Breast epithelium (tissue), 4 donors: ENCODE measurements at regions not wholly inside any gene's neighbourhood (a gene's known extent, or its start where the extent isn't known, plus 50 kb on each side); places are given as distances from the start of the nearest gene placed in this dataset.

Experiments
- DNase-seq, 2 donors: peaks; one replicate each; pipeline ENCODE4 v3.0.0-alpha.2; 2019; ENCODE audit warnings: low spot score in 2 of 2
- H3K27ac ChIP-seq, 2 donors: fragments of 200-600 bp; sonication (generic) in 1 of 2; one replicate each; pipeline ENCODE4 v1.5.1; 2016 to 2019; ENCODE audit warnings: mild to moderate bottlenecking in 1 of 2
- H3K27me3 ChIP-seq, 2 donors: fragments of 200-600 bp; sonication (generic) in 1 of 2; one replicate each; pipeline versions ENCODE4 v1.5.1 to v1.6.0; 2017 to 2019; ENCODE audit warnings: control low read depth in 1 of 2, mild to moderate bottlenecking in 1 of 2
- H3K36me3 ChIP-seq: fragments of 200-600 bp; one replicate; pipeline ENCODE4 v1.5.1; 2019
- H3K4me1 ChIP-seq, 2 donors: fragments of 200-600 bp; sonication (generic); one replicate each; pipeline ENCODE4 v1.5.1; 2016 to 2019; ENCODE audit warnings: control low read depth in 1 of 2
- H3K4me3 ChIP-seq, 3 donors: fragments of 200-600 bp; sonication (generic); 1 replicate in 2 of 3; 2 replicates in 1 of 3; pipeline ENCODE4 v1.5.1; 2016 to 2019; ENCODE audit warnings: mild to moderate bottlenecking in 3 of 3, moderate library complexity in 2 of 3
- H3K9me3 ChIP-seq, 2 donors: fragments of 200-600 bp; sonication (generic) in 1 of 2; one replicate each; pipeline ENCODE4 v1.5.1; 2016 to 2019; ENCODE audit warnings: control low read depth in 1 of 2
- CTCF ChIP-seq, 3 donors: fragments of 450-650 bp; IDR thresholded peaks; one replicate each; pipeline ENCODE4 v1.5.1; 2016 to 2017; ENCODE audit warnings: antibody characterized with exemption in 3 of 3, mild to moderate bottlenecking in 3 of 3, moderate library complexity in 3 of 3
- POLR2A ChIP-seq: fragments of 450-650 bp; IDR thresholded peaks from one replicate; pipeline ENCODE4 v1.6.1; 2016; ENCODE audit warnings: antibody characterized with exemption, mild to moderate bottlenecking, moderate library complexity
- POLR2AphosphoS5 ChIP-seq, 3 donors: sonication (generic); formaldehyde crosslinking; IDR thresholded peaks; one replicate each; pipeline ENCODE4 v1.6.1; 2017; ENCODE audit warnings: antibody characterized with exemption in 3 of 3
- intact Hi-C: fragments of 100-400 bp; cut with DNase I; formaldehyde crosslinking; loops from one replicate; pipeline ENCODE4 v1.15.1; 2023; ENCODE audit warnings: low total_unique reads

GRCh38 chr13:82356667-82357410 is 1525.4 kb downstream of the SLITRK1 start:
- H3K9me3 ChIP-seq, result no peaks in the 10 kb centered on the region
- no peak for DNase-seq
- intact Hi-C loops, result no loop called here
- no peak overlapping the region for H3K4me3 ChIP-seq
- no peaks in the 10 kb centered on the region for H3K27me3 ChIP-seq
- H3K4me1 ChIP-seq, result no peaks in the 10 kb centered on the region
- no peaks in the 10 kb centered on the region for H3K36me3 ChIP-seq
- H3K27ac ChIP-seq, result no peak overlapping the region
- no peak for TF ChIP-seq POLR2A
- TF ChIP-seq POLR2AphosphoS5 (IDR thresholded peaks at IDR 0.05), result no peak
- no peak for TF ChIP-seq CTCF (IDR thresholded peaks at IDR 0.05)

- H3K9me3 ChIP-seq, result no peaks in the 10 kb centered on the region
- DNase-seq, result no peak
- no peak overlapping the region for H3K4me3 ChIP-seq
- no peak for TF ChIP-seq POLR2A
- no peak overlapping the region for H3K27ac ChIP-seq
- no peaks in the 10 kb centered on the region for H3K4me1 ChIP-seq
- no peaks in the 10 kb centered on the region for H3K36me3 ChIP-seq
- intact Hi-C loops, result no loop called here
- no peaks in the 10 kb centered on the region for H3K27me3 ChIP-seq
Observed at GRCh38 chr13:82344867-82345266, 1537.4 kb downstream of the SLITRK1 start.

GRCh38 chr13:82341116-82341515 is 1541.2 kb downstream of the SLITRK1 start:
- no peak for DNase-seq
- TF ChIP-seq CTCF (IDR thresholded peaks at IDR 0.05) (no peak), POLR2AphosphoS5 (IDR thresholded peaks at IDR 0.05) (no peak), POLR2A (no peak)
- Histone ChIP-seq H3K36me3 (no peaks in the 10 kb centered on the region), H3K27ac (no peak overlapping the region), H3K4me1 (no peaks in the 10 kb centered on the region), H3K9me3 (no peaks in the 10 kb centered on the region), H3K27me3 (no peaks in the 10 kb centered on the region), H3K4me3 (no peak overlapping the region)
- intact Hi-C loops, result no loop called here

- Histone ChIP-seq H3K36me3 (no peaks in the 10 kb centered on the region), H3K4me3 (no peak overlapping the region), H3K9me3 (no peaks in the 10 kb centered on the region), H3K27ac (no peak overlapping the region), H3K4me1 (no peaks in the 10 kb centered on the region), H3K27me3 (no peaks in the 10 kb centered on the region)
- TF ChIP-seq POLR2AphosphoS5 (IDR thresholded peaks at IDR 0.05) (no peak), CTCF (IDR thresholded peaks at IDR 0.05) (no peak), POLR2A (no peak)
- no peak for DNase-seq
- intact Hi-C loops, result no loop called here
Observed at GRCh38 chr13:82330499-82330898, 1551.8 kb downstream of the SLITRK1 start.

- intact Hi-C loops, result no loop called here
- no peak for TF ChIP-seq POLR2A
- TF ChIP-seq CTCF (IDR thresholded peaks at IDR 0.05), result no peak
- TF ChIP-seq POLR2AphosphoS5 (IDR thresholded peaks at IDR 0.05), result no peak
Observed at GRCh38 chr13:82323101-82323500, 1559.2 kb downstream of the SLITRK1 start.

More at GRCh38 chr13:82323101-82323500, 1559.2 kb downstream of the SLITRK1 start:
- no peaks in the 10 kb centered on the region for H3K9me3 ChIP-seq
- DNase-seq, result no peak
- H3K27ac ChIP-seq, result no peak overlapping the region
- H3K27me3 ChIP-seq, result no peaks in the 10 kb centered on the region
- H3K36me3 ChIP-seq, result no peaks in the 10 kb centered on the region
- no peaks in the 10 kb centered on the region for H3K4me1 ChIP-seq
- no peak overlapping the region for H3K4me3 ChIP-seq
